ENCODE measurements at regions not wholly inside any gene's neighbourhood (a gene's known extent, or its start where the extent isn't known, plus 50 kb on each side); places are given as distances from the start of the nearest gene placed in this dataset.

DNA sequence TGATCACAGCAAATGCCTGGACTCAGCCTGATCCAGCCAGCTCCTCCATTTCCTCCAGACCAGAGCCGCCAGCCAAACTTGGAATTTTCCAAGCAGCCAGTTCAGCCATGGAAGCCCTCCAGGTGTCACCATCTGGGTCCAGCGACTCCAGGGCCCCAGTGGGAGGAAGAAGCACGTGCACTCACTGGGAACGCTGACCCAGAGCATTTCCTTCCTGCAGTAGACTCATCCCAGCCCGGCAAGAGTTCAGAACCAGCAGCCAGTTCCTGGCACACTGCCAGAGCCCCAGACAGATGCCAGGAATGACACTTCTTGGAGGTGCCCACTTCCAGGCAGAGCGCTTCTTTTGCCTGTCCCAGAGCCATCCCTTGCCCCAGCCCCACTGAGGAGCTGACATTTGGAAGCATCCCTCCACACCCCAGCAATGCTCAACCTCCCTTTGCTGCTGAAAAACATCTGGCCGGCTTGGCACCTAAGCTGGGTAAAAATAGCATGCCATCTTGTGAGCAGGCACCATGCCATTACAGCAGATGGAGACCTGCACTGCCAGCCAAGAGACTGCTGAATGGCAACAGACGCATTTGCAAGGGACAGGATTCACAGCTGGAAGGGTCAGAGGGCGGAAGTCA lies 460.3 kb upstream of the PROK2 start:
- DNase-seq (ENCODE audit: low read depth in 2 of 3, low spot score in 2 of 3) = no peak

DNA sequence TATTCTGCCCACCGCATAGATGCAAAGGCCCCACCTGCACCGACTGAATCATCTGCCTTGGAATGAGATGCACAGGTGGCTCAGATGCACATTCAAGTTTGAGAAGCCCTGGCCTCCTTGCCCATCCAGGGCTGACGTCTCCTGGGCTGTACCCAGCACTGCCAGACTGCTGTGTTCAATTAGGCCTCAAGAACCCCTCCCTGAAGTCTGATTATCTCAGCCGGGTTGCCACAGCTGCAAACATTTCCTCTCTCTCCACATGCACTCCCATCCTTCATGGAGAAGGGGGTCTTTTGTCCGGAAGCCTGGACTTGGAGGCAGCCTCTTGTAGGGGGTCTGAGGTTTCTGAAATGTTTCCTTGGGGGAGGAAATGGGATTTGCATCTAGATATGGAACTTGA lies 459.4 kb upstream of the PROK2 start:
- no peak for DNase-seq (ENCODE audit: low read depth in 2 of 3, low spot score in 2 of 3)

DNA sequence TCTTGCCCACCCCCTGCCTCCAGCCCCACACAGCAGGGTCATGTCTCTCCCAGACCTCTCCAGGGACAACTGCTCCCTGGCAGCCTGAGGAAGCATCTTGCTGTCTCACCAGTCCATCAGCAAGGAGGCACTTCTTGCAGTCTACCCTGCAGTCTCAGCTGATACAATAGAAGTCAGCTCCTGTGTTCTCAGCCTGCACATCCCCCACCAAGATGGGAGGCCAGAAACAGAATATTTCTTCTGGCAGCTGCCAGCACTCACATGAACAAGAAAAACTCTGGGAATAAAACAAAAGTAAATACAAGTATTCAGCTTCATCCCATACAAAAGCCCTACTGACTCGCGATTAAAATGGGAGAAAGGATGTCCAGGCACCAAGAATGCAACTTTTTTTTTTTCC lies 457.4 kb upstream of the PROK2 start:
- DNase-seq (ENCODE audit: low read depth in 2 of 3, low spot score in 2 of 3) = no peak

DNA sequence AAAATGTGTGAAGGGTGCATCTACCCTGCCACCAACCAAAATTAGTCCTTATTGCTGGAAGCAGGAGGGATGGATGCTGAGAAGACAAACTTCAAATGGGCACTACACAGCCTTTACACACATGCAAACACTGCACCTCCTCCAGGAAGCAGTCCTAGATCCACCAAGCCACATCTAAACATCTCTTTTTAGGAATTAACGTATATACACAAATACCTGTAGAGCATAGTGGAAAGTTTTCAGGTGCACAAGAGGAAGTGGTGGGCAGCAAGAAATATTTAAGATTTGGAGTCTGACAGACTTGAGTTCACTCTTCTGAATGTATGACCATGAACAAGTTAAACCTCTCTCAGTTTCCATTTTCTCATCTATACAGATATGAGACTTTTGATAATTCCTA lies 456.6 kb upstream of the PROK2 start:
- no peak for DNase-seq (ENCODE audit: low read depth in 2 of 3, low spot score in 2 of 3)

DNA sequence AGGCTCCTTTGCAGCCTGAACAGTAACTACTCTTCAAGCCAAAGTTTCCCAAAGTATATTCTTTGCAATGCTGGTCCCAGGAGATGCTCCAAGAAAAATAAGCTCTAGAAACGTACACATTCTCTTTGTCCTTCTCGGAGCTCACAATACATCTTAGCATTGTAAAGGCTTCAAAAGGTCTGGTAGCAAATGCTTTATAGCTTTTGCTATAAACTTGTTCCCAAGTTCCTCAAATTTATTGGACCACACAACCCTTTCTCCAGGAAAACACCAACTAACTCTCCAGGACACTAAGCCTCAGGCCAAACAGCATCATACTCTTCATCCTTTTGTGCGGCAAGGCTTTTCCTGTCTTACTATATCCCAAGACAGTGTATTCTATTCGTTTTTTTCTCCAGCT lies 455.6 kb upstream of the PROK2 start:
- DNase-seq (ENCODE audit: low read depth in 2 of 3, low spot score in 2 of 3) = no peak

DNA sequence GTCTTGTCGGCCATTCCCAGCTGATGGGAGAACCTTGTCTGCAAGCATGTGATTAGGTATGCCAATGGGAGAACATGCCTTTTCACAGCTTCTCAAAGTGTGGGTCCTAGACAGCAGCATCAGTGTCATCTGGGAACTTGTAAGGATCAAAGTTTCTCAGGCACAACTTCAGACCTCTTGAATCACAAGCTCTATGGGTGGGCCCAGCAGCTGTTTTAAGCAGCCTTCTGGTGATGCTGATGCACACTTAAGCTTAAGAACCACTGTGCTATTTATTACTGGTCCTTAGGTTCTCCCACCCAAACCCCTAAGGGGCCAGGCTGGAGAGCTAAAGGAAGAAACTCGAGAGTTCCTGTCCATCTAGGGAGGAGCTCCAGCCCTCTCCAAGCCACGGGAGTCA lies 453.9 kb upstream of the PROK2 start:
- no peak for DNase-seq (ENCODE audit: low read depth in 2 of 3, low spot score in 2 of 3)

DNA sequence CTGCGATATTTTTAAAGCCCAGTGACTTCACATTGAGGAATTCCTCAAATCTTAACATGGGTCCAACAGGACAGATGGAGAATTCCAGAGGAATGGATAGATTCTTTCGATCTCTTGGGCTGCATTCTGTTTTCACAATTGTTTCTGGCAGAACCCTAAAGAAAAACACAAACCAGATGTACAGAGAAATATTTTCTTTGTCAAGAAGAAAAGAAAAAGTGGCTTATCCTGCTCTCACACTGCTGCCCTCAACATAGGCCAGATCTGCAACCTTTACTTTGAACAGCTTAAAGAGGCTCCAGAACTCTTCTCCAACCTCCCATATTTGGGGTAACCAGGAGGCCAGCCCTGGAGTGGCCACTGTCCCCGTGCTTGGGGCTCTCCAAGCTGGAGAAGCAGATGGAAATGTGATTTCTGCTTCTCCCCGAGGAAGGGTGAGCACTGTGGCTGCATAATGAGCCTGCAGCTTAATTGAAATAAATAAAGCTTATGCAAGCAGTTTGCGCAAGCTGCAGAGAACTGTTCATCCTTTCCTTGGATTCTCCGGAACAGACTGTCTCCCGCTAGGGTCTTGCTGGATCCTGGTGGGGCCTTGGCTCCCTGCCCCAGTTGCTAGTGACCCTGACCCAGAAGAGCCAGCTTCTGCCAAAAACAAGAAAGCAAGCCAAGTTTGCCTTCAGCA lies 453.2 kb upstream of the PROK2 start:
- no peak for DNase-seq (ENCODE audit: low read depth in 2 of 3, low spot score in 2 of 3)

DNA sequence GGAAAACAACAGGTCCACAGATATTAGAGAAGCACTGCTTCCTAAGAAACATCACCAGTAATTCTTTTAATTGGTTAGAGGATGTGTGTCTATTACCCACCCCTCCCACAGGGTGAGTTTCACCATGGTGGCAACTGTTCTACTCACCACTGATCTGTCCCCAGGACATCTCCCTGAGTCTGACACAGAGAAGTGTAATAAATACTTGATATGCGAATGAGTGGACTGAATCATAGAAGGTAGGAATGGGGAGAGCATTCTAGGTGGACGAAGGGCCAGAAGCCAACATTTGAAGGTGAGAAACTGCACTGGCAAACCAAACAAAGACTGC lies 452.7 kb upstream of the PROK2 start:
- DNase-seq (ENCODE audit: low read depth in 2 of 3, low spot score in 2 of 3) = no peak

DNA sequence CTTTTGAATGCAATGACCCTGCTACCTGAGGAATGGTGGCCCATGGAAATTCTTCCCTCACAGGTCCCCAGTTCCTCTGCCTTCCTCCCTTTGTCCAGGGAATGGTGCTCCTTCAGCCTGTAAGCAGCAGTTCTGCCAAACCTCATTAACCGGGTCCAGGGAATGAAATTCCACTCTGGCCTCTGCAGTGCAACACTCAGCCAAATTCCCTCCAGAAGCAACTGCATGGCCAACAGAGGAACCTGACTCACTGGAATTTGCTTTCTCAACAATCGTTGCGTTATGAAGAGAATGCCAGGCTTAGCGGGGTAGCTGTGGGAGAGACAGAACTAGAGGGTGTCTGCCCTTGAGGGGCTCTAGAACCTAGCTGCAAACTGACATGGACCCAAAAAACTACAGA lies 449.4 kb upstream of the PROK2 start:
- DNase-seq (ENCODE audit: low read depth in 2 of 3, low spot score in 2 of 3) = no peak

DNA sequence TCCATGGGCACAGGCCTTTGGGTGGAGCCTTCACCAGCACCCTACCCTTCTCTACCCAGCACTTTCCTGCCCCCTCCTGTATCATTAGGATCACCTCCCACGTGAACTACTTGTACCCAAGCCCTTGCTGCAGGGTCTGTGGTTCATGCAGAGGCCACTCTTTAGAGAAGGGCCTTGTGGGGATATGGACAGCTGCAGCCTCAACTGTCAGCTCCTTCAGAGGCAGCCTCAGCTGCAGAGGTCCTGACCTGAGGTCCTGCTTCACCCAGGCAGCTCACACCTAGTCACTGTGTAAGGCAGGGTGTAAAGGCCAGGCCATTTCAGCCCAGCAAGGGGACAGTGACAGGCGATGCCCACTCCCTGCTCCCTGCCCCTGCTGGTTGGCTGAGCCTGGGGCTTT lies 448.6 kb upstream of the PROK2 start:
- DNase-seq (ENCODE audit: low read depth in 2 of 3, low spot score in 2 of 3) = no peak

DNA sequence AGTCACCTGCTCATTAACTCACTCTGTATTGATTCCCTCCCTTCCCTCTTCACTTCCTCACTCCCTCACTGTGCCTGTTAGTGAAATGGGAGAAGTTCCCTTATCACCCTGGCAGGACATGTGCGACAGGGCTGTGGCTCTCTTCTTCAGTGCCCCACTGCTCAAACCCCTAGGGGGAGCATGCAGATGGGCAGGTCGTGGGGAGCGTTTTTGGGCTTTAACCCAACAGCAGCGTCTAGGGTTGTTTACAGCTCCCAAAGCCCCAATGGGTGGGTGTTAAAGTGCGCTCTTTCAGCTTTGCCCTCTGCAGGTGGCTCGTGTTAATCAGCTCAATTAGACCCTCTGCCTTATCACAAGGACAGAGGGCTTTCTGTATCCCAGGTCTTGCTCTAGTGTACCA lies 447.8 kb upstream of the PROK2 start:
- DNase-seq (ENCODE audit: low read depth in 2 of 3, low spot score in 2 of 3) = no peak

DNA sequence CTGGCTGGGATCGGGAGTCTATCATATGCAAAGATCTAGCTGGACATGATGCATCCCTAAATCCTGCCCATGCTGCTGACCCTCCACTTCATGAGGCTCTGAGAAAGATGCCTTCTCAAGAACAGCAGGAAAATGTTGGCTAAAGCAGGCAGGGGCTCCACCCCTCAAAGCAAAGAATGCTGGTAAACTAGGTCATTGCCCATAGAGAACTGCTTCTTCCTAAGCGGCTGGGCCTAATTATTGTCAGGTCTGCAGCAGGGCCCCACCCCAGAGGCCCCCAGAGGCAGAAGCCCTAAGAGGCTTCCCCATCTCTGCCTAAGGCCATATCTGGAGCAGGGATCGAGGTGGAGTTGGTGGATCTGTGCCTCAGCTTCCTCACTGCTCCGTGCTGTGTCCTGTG lies 447.4 kb upstream of the PROK2 start:
- no peak for DNase-seq (ENCODE audit: low read depth in 2 of 3, low spot score in 2 of 3)

DNA sequence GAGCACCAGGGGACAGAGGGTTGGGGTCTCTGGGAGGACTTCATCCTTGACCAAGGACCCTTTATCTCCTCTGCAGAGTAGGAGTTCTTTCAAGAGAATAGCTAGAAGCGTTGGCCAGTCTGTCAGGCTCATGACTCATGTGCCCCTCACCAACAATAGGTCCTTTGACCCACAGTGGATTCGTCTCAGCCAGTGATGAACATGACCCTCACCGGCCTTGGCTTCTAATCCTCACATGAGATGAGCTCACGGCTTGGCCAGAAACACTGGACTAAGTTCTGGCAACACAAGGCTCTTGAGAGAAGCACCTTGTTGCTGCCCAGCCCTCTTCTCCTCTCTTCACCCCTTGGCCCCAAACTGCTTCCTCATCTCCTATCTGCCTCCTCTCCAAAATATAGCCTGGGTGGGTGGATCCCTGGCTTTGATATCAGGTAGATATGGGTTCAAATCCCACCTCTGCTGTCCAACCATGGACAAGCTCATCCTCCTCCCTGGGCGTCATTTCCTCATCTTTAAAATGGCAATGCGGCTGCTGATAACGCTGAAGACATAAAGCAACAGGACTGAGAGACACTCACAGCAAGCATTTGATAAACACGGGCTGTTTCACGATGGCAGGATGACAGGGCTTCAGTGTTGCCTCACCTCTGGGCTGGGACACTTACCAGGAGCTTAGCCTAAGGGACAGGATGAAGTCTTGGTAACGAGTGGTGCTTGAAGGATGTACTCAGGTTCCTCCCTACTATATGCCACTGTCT lies 446.7 kb upstream of the PROK2 start:
- DNase-seq (ENCODE audit: low read depth in 2 of 3, low spot score in 2 of 3) = no peak

DNA sequence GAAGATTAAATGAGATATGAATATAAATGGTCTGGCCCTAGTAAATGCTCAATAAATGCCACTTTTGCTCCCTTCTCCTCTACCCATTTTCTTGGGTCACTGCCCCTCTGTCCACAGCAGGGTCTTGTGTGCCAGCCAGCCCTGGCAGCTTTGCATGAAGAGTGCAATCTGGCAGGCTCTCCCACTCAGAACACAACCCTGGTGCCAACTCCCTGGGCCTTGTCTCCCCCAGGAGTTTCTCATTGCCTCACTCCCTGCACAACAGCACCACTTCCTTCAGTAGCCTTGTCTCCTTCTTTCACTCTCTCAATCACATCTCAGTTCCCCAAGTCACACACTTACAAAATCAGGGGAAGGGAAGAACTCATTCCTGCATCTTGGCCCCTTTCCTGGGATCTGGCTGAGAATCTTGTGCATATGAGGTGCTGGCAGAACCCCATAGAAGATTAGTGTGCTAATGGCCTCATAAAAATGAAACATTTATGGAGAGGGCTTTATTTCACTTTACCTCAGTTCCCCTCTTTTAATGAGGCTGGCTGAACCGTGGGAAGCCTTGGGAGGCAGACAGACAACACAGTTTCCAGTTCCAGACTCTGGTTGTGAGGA lies 445.9 kb upstream of the PROK2 start:
- DNase-seq (ENCODE audit: low read depth in 2 of 3, low spot score in 2 of 3) = no peak

DNA sequence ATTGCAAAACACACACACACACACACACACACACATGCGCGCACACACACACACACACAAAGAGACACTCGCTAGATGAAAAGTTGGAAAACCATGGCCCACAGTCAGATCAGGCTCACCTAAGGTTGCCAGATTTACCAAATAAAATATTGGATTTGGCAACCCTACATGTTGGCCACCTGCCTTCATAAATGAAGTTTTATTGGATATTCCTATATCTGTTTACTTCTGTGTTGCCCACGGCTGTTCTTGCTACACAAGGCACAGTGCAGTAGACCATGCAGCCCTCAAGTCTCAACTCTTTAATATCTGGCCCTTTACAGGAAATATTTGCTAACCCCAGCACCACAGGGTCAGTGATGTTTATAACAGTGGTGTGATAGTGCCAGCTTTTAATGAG lies 445.0 kb upstream of the PROK2 start:
- no peak for DNase-seq (ENCODE audit: low read depth in 2 of 3, low spot score in 2 of 3)

DNA sequence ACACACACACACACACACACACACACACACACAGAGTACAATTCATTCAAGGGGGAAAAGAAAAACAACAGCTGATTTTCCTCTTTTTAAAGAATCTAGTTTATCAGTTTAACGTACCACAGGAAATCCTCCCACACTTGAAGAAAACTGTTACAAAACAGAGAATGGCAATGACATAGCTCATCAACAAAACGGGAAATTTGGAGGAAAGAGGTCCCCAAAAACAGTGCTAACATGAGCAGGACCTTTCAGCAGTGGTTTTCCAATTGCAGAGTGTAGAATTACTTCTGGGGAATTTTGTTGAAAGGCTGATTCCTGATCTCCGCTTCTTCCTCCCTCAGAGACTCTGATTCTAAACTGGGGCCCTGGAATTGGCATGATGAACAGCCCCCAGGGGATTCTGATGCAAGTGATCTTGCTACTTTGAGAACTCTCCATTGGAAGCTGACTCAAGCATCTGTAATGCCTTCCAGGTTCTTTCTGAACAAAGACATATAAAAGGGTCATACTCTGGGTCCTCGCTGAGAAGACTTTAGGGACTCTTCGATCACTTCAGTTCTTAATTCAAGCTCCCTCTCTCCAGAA lies 442.6 kb upstream of the PROK2 start:
- DNase-seq (ENCODE audit: low read depth in 2 of 3, low spot score in 2 of 3) = no peak

DNA sequence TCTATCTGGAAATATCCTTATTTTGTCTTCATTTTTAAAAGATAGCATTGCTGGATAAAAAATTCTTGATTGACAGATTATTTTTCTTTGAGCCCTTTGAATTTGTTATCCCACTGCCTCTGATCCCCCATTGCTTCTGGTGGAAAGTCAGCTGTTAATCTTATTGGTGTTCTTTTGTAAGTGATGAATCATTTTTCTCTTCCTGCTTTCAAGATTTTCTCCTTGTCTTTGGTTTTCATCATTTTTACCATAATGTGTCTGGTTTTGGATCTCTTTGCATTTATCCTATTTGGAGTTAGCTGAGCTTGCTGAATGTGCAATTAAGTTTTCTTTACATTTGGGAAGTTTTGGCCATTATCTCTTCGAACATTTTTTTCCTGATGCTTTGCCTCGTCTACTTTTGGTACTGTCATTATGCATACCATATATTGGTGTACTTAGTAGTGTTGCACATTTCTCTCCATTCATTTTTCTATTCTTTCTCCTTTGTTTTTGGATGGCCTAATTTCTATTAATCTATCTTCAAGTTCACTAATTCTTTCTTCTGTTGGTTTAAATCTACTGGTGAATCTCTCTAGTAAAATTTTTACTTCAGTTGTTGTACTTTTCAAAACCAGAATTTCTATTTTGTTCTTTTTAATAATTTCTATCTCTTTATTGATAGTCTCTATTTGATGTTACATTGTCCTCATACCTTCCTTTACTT lies 440.0 kb upstream of the PROK2 start:
- no peak for DNase-seq (ENCODE audit: low read depth in 2 of 3, low spot score in 2 of 3)

DNA sequence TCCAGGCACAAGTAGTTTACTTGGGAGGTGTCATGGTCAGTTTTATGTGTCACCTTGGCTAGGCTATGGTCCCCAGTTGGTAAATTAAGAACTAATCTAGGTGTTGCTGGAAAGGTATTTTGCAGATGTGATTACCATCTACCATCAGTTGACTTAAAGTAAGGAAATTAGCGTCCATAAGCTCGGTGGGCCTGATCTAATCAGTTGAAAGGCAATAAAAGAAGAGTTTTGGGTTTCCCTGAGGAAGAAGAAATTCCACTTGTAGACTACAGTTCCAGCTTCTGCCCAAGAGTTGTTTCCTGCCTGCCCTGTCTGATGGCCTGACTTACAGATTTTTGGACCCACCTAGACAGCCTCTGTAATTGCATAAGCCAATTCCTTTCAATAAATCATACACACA lies 438.7 kb upstream of the PROK2 start:
- no peak for DNase-seq (ENCODE audit: low read depth in 2 of 3, low spot score in 2 of 3)

DNA sequence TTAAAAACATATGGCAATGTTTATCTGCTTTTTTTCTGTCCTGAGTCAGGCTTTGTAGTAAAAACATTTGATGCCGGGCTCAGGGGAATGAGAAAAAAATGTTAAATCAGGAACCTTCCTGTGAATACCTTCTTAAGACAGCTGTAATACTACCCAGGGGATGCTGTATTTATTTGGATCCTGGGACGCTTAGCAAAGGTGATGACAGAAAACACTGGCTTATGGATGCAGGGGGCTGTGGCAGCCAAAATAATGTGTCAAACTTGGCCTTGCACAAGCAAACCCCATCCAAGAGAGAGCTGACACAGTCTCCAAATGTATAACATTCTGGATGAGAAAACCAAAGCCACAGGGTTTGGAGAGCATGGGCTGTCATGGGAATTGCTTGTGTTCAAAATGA lies 438.2 kb upstream of the PROK2 start:
- no peak for DNase-seq (ENCODE audit: low read depth in 2 of 3, low spot score in 2 of 3)

DNA sequence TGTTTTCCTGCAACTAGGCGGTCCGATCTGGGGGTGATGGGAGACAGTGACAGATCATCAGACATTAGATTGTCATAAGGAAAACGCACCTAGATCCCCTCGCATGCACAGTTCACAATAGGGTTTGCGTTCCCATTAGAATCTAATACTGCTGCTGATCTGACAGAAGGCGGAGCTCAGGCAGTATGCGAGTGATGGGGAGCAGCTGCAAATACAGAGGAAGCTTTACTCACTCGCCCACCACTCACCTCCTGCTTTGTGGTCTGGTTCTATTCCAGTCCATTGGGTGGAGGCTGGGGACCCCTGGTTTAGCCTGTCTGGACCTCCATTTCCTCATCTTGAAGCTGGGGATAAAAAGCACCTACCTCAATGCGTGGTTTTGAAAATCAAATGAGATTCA lies 437.5 kb upstream of the PROK2 start:
- no peak for DNase-seq (ENCODE audit: low read depth in 2 of 3, low spot score in 2 of 3)

DNA sequence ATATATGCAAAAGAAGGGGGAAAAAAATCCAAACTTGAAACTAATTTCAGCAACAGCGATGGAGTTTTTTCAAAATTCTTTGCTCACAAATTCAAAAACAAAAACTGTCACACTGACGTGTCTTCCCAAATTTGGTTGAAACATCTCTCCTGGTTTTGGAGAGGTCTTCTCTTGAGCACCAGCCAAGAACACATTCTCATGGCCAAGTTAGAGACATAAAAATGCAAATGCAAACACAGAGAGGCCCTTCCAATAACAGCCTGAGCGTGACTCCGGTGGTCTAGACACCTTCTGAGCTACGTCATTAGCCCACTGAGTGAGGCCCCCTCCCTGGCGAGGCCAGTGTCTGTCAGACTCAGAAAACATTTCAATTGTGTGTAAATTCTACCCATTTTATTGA lies 436.0 kb upstream of the PROK2 start:
- no peak for DNase-seq (ENCODE audit: low read depth in 2 of 3, low spot score in 2 of 3)

Data from activated CD8-positive, alpha-beta memory T cell treated with anti-CD3 and anti-CD28 coated beads for 48 hours (primary cell).